NCI-H345 treated with DMSO at 0.1 percent for 48 hours (cell line): ENCODE measurements at regions not wholly inside any gene's neighbourhood (a gene's known extent, or its start where the extent isn't known, plus 50 kb on each side); places are given as distances from the start of the nearest gene placed in this dataset.
"Not testable (repeated sequence)": the region's sequence is repeated elsewhere in the genome, so short reads cannot be mapped to it uniquely, and the experiment has no call there.

Experiments
- DNase-seq: peaks from one replicate; lab custom pipeline; 2025; ENCODE audit not compliant: unreplicated experiment; lab: John Stamatoyannopoulos, UW

DNA sequence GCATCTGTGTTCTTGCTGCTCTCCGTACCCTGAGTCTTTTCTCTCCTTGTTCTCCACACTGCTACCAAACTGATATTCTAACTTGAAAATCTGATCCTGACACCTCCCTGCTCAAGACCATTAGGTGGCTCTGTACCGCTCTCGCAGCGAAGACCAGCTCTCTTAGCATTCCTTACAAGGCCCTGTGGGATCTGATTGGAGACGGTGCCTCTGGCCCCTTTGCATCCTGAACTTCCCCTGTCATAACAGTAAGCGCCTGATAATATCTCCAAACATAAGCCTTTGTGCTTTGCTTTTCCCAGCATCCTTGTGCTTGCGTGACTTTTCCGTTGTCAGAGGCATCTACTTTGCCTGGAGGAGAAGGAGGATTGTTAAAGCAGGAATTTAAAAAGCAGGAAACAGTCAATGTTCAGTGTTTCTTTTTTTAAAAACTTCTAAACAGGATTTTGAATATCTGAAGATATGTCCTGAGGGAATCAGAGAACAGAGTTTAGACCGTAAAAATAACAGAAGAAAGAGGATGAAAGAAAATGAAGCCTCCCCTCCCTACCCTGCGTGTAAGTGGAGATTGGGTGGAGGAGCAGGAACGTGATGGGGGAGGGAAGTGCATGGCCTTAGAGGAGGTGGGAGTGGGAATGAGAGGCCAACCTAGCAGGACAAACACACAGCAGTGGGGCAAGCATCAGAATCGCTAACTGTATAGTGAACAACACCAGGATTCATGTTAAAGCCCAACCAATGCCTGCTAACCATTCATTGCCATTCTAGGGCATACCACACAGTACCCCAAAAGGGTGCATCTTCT, 89.2 kb upstream of the STMND1 start:
- no peak for DNase-seq

DNA sequence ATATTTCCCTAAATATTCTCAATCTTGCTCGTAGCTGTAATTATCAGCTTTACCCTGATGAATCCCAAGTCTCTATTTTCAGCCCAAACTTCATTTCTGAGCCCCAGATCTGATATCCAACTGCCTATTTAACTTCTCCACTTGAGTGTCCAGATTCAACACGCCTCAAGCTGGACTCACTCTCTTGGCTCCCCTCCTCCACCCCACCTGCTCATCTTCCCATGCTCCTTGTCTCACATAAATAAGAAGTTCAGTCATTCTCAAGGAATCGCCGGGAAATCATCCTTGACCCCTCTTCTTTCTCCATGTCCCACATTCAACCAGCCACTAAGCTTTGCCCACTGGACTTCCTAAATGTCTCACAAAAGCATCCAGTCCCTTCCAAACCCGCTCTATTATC, 89.9 kb upstream of the STMND1 start:
- DNase-seq, result no peak

DNA sequence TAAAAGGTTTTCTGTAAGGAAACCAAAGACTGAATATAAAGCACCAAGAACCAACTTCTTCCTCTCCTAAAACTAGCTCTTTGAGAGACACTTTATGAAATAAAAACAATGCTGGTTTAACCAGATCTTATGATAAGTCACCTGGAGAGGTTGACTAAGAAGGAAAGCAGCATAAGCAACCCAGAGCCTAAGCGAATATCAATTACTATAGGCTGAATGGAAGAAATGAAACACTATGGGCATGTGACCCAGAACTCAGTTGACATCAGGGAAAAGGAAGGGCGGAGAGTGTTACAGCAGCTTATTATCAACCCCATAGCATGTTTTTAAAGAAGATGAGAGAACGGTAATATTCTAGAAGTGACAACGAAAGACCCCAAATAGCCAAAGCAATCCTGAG, 94.1 kb upstream of the STMND1 start:
- DNase-seq, result no peak

DNA sequence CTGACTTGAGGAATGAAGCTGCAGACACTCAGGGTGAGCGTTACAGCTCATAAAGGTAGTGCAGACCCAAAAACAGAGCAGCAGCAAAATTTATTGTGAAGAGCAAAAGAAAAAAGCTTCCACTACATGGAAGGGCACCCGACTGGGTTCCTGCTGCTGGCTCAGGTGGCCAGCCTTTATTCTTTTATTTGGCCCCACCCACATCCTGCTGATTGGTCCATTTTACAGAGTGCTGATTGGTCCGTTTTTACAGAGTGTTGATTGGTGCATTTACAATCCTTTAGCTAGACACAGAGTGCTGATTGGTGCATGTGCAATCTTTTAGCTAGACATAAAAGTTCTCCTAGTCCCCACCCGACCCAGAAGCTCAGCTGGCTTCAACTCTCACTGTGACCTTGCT, 95.3 kb upstream of the STMND1 start:
- no peak for DNase-seq

DNA sequence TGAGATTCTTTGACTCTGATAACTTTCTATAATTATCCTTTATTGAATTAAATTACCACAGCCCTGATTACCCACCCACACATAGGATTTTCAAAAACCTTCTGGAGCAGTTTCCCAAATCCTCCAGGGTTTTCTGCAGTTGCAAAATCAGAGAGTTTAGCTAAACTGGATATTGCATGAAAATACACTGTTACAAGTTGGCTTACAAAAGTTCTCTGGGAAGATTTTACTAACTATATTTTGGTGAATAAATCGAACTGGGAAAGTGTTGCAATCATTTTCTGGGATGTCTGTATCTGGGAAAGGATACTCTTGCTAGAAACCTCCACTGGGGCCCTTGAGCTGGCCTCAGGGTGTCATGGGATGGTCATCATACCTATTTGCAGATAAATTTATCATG, 97.6 kb upstream of the STMND1 start:
- DNase-seq, result no peak

DNA sequence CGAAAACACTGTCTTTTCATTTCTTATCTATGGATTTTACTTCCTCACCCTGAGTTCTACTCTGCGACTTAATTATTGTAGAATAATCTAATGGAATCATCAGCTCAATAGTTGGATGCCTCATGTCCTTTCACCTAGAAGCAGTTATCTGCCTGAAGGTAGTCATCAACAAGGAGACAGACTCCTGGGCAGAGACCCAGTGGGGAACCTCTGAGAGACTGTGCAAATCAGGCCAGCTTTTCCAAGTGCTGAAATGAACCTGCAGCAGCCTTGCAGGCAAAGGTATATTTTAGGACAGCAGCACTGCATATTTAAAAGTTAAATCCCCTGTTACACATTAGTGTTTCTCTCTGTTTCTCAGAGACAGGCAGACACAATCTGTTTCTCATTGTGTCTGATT, 99.7 kb upstream of the STMND1 start:
- no peak for DNase-seq

DNA sequence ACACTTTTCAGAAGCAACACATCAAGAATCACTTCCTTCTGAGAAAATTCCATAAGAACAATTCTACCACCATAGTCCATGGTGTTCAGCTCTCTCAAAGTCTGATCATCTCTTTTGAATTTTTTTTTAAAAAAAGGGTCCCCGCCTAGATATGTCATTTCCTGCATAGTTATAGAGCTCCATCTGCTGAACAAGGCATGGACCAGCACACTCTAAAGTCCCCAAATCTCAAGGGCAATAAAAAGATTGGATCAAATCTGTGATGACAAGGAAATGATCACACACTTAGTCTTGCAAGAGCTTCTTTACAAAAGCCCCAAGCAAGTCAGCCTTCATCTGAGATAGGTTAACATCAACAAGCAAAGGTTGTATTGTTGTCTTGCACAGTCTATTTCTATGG, 100.7 kb upstream of the STMND1 start:
- no peak for DNase-seq

DNA sequence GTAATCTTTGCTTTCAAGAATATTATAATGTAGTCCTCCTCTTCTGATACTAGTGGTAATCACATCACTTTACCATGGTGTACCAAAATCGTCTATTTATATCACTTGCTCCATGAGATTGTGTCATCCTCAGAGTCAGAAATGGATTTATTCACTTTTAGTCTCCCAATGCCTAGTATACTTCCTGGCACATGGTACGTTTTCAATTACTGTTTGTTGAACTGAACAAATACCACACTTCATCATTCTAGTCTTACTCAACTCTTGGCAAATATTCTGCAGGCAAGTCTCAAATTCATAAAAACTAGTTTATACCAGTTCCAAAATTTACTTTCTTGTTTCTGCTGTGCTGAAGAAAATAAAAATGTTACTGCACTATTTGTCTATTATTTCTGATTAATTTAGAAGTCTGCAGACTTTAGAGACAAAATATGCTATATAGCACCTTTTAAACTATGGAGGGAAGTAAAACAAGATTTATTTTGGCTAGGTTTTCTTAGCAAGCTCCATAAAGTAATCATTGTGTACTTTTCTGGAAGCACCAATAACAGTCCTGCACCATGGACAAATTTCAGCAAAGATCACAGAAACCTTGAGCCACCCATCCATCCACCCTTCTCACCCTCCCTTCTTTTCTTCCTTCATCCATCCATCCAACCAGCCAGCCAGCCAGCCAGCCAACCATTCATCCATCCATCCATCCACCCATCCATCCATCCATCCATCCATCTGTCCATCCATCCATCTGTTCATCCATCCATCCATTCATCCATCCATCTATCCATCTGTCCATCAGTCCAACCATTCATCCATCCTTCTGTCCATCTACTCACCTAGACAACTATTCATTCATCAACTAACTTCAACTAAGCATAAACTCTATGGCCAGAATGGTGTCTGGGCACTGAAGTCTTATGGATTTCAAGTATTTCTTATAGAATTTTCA, 102.1 kb upstream of the STMND1 start:
- DNase-seq, result no peak

DNA sequence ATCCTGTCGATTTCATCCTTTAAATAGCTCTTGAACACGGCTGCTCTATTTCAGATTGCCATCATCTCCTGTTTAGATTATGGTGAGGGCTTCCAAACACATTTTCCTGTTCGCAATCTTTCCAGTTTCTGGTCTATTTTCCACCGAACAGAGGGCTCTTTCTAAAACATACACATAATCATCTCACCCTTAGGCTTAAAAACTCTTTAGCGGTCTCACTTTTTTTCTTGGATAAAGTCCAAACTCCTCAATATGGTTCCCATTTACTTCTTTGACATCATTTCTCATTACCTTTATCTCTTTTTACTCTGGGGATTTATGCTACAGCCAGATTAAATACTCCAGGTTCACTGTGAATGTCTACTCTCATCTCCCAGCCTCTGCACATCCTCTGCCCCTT, 103.4 kb upstream of the STMND1 start:
- no peak for DNase-seq

DNA sequence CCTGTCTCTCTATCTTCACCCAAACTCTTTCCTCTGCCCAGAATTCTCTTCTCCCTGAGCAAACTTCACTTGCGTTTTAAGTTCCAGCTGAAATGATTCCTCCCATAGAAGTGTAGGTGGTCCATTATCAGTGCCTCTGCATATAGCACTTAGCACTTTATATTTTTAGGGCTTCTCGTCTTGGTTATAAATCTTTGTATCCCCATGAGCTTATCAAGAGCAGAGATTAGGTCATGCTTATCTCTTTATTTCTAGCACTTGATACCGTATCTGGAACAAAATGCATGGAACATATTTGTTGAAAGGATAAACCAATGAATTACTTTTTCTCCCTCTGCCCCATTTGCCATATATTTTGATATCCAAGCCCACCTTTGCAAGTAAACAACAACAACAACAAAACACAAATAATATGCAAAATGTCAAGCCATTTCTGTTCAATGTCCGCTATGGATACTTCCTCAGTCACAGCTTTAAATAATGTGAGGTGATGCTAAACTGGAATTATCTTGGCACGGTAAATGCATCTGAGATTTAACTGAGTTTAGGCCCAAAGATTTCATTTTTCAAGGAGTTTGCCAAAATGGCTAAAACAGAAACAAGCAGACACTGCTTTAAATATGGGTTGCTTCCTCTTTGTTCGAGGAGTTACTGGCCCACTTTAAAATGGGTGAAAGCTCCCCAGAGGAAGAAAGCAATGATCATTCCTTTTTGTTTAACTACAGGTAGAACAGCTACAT, 106.2 kb upstream of the STMND1 start:
- no peak for DNase-seq

DNA sequence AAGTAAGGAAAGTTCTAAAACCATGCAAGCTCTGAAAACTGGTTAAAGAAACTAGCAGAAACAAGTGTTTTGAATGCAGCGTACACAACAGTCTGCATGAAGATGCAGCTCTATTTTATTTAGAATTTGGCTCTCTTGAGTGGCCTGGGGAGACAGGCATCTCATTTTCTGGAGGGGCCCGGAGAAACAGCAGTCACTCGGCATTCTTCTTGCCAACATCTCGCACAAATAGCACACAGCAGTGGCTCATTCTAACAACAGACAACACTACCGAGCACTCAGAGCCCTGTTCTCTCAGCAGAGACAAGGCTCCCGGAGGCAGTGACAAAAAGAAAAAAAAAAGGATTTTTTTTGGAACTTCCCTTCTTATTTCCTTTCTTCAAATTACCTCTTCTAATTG, 108.5 kb upstream of the STMND1 start:
- DNase-seq, result no peak

DNA sequence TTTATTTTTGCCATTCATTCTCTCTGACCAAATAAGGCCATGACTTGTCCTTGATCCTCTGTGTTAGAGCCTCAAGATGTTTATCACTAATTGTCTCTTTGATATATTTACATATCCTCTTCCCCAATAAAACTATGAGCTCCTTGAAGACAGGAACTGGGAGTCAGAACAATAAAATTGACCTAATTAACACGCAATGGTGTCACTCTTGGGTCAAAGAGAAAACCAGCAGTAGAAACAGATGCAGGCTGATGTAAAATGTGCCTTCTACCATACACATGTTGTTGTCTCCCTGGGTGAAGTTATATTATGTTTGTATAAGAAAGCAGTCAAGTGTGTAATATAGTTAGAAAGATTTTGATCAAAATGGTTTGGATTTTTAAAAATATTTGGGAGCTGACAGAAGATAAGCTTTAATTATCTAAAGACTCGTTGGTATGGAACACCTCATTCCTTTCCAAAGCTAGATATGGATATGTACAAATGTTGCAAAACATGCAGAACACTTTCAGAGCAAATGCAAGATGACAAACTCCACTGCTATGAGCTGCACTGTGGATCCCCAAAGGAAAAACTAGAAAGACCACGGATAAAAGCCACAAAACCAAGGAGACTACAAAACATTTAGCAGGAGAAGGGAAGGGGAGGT, 109.7 kb upstream of the STMND1 start:
- no peak for DNase-seq

DNA sequence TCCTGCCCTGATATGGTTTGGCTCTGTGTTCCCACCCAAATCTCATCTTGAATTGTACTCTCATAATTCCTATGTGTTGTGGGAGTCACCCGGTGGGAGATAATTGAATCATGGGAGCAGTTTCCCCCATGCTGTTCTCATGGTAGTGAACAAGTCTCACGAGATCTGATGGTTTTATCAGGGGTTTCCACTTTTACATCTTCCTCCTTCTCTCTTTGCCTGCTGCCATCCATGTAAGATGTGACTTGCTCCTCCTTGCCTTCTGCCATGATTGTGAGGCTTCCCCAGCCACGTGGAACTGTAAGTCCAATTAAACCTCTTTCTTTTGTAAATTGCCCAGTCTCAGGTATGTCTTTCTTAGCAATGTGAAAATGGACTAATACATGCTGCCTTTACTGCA, 111.9 kb upstream of the STMND1 start:
- DNase-seq, result not testable (repeated sequence)

DNA sequence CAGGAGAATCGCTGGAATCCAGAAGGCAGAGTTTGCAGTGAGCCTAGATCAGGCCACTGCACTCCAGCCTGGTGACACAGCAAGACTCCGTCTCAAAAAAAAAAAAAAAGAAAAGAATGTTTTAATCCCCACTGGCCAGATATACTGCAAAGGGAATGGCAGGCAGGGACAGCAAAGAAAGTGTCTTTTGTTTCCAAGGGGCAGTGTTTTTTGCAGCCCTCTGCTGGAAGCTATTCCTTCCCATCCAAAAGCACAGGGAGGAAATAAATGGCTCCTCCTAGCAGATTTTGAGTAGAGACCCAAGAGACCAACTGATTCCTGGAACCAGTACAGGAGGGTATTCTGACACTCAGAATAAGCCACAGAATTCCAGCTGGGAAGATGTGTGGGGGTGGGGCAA, 112.5 kb upstream of the STMND1 start:
- DNase-seq, result no peak

DNA sequence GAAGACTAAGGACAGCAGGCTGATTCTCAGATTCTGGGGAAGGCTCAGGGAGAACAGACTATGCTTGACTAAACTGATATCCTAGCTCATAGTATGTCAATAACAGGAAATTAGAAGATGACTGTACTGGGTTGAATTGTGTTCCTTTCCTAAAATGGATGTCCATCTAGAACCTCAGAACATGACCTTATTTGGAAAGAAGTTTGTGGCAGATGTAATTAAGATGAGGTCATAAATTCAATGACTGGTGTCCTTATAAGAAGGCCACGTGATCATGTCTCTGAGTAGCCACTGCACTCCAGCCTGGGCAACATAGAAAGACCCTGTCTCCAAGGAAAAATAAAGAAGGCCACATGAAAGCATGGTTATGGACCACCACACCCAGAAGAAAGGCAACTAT, 113.9 kb upstream of the STMND1 start:
- no peak for DNase-seq

DNA sequence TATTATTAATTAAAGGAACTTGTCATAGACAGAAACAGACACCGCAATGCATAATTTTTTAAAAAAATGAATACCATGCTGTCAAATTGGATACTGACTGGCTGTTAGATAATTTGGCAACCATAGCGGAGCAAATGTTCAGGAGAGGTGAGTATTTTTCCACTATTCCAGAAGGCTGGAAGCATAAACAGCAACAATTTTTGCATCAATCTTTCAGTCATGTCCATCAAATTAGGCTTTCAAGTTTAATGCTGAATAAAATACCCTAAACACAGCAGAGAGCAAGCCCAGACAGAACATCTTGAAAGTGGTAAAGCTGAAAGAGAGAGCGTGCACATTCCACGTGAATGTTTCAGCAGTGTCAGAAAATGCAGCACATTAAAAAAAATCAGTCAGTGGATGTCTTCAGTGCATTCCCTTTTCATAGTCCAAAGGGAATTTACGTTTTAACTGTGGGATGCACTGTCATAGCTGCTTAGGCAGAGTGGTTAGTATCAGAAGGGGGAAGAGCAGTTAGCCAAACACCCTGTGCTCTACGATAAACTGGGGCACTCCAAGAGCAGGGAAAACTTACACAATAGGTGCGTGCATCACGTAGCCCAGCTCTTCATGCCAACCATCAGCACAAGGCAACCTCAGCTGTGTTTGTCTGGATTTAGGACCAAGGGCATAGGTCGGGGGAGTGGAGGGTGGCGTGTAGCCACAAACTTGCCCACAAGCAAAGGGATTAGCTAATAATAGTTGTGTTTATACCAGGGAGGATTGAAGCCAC, 116.2 kb upstream of the STMND1 start:
- DNase-seq, result no peak

DNA sequence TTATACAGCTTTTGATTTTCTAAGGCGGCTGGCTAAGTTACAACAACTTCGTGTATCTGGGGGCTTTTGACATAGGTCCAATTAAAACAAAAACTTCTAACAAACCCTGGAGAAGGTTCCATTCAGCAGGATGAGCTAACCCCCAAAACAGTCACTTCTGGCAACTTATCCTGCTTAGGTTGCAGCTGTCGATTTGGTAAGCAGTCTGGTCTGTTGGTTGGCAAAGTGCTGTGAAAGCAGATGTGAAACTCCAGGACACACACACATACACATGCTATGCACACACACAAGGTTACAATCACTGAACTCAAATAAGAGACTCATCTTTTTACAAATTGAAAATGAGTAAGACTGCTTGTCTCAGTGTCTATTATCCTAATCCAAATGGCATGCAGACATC, 119.0 kb upstream of the STMND1 start:
- DNase-seq, result no peak

DNA sequence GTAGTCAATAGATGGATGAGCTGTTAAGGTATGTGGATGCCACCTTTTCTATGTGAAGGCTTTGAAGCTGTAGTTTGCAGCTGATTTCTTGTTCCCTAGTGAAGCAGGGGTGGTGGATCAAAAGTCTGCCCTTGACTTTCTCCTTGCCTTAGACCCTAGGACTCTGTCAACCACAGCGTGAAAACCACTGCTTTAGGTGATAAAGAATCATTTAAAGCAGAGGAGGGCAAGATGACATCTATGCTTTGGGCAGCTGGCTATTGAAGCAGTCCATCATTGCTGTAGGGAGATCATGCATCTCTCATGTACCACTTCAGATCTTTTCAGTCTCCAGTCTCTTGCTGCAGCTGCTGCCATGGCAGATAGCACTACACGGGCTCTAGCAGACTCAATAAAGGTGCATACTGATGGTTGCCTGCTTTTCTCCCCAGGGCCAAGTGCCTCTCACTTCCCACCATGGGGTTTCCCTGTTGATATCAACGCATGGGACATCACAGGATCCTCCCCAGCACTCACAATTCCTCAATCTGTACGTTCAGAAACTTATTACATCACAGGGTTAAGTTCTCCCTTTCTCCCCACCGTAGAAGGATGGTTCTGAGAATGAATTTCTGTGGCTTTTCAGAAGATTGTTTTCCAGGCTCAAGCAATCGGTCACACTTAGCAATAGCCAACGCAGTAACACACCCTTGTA, 122.0 kb upstream of the STMND1 start:
- DNase-seq, result no peak

DNA sequence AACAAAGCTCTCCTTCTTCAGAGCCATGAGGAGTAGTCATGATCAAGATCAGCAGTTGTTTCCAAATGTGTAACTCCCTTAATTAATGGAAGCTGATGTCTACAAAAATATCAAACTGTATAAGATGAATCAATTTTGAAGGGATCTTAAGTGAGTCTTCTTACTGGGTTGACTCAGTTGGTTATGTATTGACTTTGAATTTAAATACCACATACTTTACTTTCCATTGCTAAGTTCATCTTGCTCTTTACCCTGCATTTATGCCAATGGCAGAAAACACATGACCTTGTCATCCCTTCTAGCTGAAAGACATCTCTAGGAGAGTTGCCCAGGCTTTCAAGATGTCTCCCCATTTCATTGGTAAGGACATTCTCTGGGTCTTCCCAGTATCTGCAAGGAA, 123.2 kb upstream of the STMND1 start:
- no peak for DNase-seq
